Vagina (tissue), 2 donors: ENCODE measurements at regions not wholly inside any gene's neighbourhood (a gene's known extent, or its start where the extent isn't known, plus 50 kb on each side); places are given as distances from the start of the nearest gene placed in this dataset.

Experiments
- DNase-seq, 2 donors: peaks; one replicate each; pipeline ENCODE4 v3.0.0-alpha.2; 2017; ENCODE audit errors: extremely low spot score in 2 of 2
- H3K27ac ChIP-seq: fragments of 200-600 bp; sonication (generic); one replicate; pipeline ENCODE4 v1.5.1; 2019
- H3K27me3 ChIP-seq: fragments of 200-600 bp; sonication (generic); one replicate; pipeline ENCODE4 v1.5.1; 2019
- H3K36me3 ChIP-seq, 2 donors: fragments of 200-600 bp; sonication (generic); one replicate each; pipeline ENCODE4 v1.5.1; 2017 to 2019
- H3K4me1 ChIP-seq: fragments of 200-600 bp; sonication (generic); one replicate; pipeline ENCODE4 v1.5.1; 2019
- H3K4me3 ChIP-seq, 2 donors: fragments of 200-600 bp; sonication (generic); 1 replicate in 1 of 2; 2 replicates in 1 of 2; pipeline ENCODE4 v1.5.1; 2016 to 2019
- H3K9me3 ChIP-seq: fragments of 200-600 bp; sonication (generic); one replicate; pipeline ENCODE4 v1.5.1; 2019
- CTCF ChIP-seq, 3 experiments: fragments of 450-650 bp in 2 of 3; fragments of 200-600 bp in 1 of 3; sonication (generic) in 1 of 3; IDR thresholded peaks; one replicate each; pipeline ENCODE4 v1.5.1; 2017 to 2019; ENCODE audit warnings: antibody characterized with exemption in 3 of 3, mild to moderate bottlenecking in 2 of 3, moderate library complexity in 2 of 3
- POLR2A ChIP-seq, 2 donors: fragments of 450-650 bp; IDR thresholded peaks; one replicate each; pipeline ENCODE4 v1.6.1; 2017; ENCODE audit warnings: antibody characterized with exemption in 2 of 2, mild to moderate bottlenecking in 2 of 2, moderate library complexity in 2 of 2
- POLR2AphosphoS5 ChIP-seq, 2 donors: sonication (generic); formaldehyde crosslinking; IDR thresholded peaks; one replicate each; pipeline ENCODE4 v1.9.0; 2017; ENCODE audit warnings: antibody characterized with exemption in 2 of 2, mild to moderate bottlenecking in 2 of 2, low read depth in 1 of 2; ENCODE audit not compliant: insufficient read depth in 1 of 2
- intact Hi-C: fragments of 100-400 bp; cut with DNase I; formaldehyde crosslinking; loops from one replicate; pipeline ENCODE4 v1.15.1; 2023

GRCh38 chr3:157700405-157700804 is 197.2 kb upstream of the VEPH1 start:
- intact Hi-C loops = no loop called here
- H3K27ac ChIP-seq = no peak overlapping the region
- DNase-seq = no peak
- H3K36me3 ChIP-seq = no peaks in the 10 kb centered on the region
- no peak overlapping the region for H3K4me3 ChIP-seq
- TF ChIP-seq POLR2AphosphoS5 (IDR thresholded peaks at IDR 0.05; ENCODE audit: insufficient read depth in 1 of 2, low read depth in 1 of 2) (no peak), POLR2A (IDR thresholded peaks at IDR 0.05) (no peak), CTCF (IDR thresholded peaks at IDR 0.05) (no peak)
- H3K4me1 ChIP-seq = no peaks in the 10 kb centered on the region
- no peaks in the 10 kb centered on the region for H3K9me3 ChIP-seq
- H3K27me3 ChIP-seq = no peaks in the 10 kb centered on the region

GRCh38 chr3:157695586-157695985 is 192.4 kb upstream of the VEPH1 start:
- H3K4me3 ChIP-seq = no peak overlapping the region
- intact Hi-C loops = no loop called here
- H3K4me1 ChIP-seq = no peaks in the 10 kb centered on the region
- H3K9me3 ChIP-seq = no peaks in the 10 kb centered on the region
- TF ChIP-seq CTCF (IDR thresholded peaks at IDR 0.05) = no peak
- no peak for TF ChIP-seq POLR2A (IDR thresholded peaks at IDR 0.05)
- no peaks in the 10 kb centered on the region for H3K27me3 ChIP-seq
- H3K27ac ChIP-seq = no peak overlapping the region
- no peaks in the 10 kb centered on the region for H3K36me3 ChIP-seq
- no peak for DNase-seq

- H3K27ac ChIP-seq = no peak overlapping the region
- intact Hi-C loops = no loop called here
- no peaks in the 10 kb centered on the region for H3K4me1 ChIP-seq
- no peaks in the 10 kb centered on the region for H3K9me3 ChIP-seq
- no peak overlapping the region for H3K4me3 ChIP-seq
- no peaks in the 10 kb centered on the region for H3K36me3 ChIP-seq
- TF ChIP-seq POLR2AphosphoS5 (IDR thresholded peaks at IDR 0.05; ENCODE audit: insufficient read depth in 1 of 2, low read depth in 1 of 2) = no peak
- no peak for TF ChIP-seq POLR2A (IDR thresholded peaks at IDR 0.05)
- no peak for TF ChIP-seq CTCF (IDR thresholded peaks at IDR 0.05)
- H3K27me3 ChIP-seq = no peaks in the 10 kb centered on the region
- no peak for DNase-seq
Measured at GRCh38 chr3:157695103-157695502, 191.9 kb upstream of the VEPH1 start.

- Histone ChIP-seq H3K4me3 (no peak overlapping the region), H3K27ac (no peak overlapping the region), H3K9me3 (no peaks in the 10 kb centered on the region), H3K4me1 (no peaks in the 10 kb centered on the region), H3K27me3 (no peaks in the 10 kb centered on the region), H3K36me3 (no peaks in the 10 kb centered on the region)
- intact Hi-C loops = no loop called here
- TF ChIP-seq POLR2A (IDR thresholded peaks at IDR 0.05) (no peak), CTCF (IDR thresholded peaks at IDR 0.05) (no peak), POLR2AphosphoS5 (IDR thresholded peaks at IDR 0.05; ENCODE audit: insufficient read depth in 1 of 2, low read depth in 1 of 2) (no peak)
- DNase-seq = no peak
Measured at GRCh38 chr3:157693762-157694161, 190.5 kb upstream of the VEPH1 start.

GRCh38 chr3:157692468-157692867 is 189.3 kb upstream of the VEPH1 start:
- H3K9me3 ChIP-seq = no peaks in the 10 kb centered on the region

More at GRCh38 chr3:157692468-157692867, 189.3 kb upstream of the VEPH1 start:
- Histone ChIP-seq H3K4me3 (no peak overlapping the region), H3K27ac (no peak overlapping the region), H3K36me3 (no peaks in the 10 kb centered on the region), H3K27me3 (no peaks in the 10 kb centered on the region), H3K4me1 (no peaks in the 10 kb centered on the region)
- TF ChIP-seq CTCF (IDR thresholded peaks at IDR 0.05) (no peak), POLR2AphosphoS5 (IDR thresholded peaks at IDR 0.05; ENCODE audit: insufficient read depth in 1 of 2, low read depth in 1 of 2) (no peak), POLR2A (IDR thresholded peaks at IDR 0.05) (no peak)
- DNase-seq = no peak
- intact Hi-C loops = no loop called here
